ENCODE measurements at regions not wholly inside any gene's neighbourhood (a gene's known extent, or its start where the extent isn't known, plus 50 kb on each side); places are given as distances from the start of the nearest gene placed in this dataset.
"Not testable (repeated sequence)": the region's sequence is repeated elsewhere in the genome, so short reads cannot be mapped to it uniquely, and the experiment has no call there.

GRCh38 chr10:45550903-45551786 is 121.4 kb downstream of the ZFAND4 start:
- Histone ChIP-seq H3K4me3 (no peak overlapping the region), H3K36me3 (no peaks in the 10 kb centered on the region), H3K27ac (no peak overlapping the region), H3K27me3 (no peaks in the 10 kb centered on the region), H3K9me3 (no peaks in the 10 kb centered on the region), H3K4me1 (peaks cover 0 to 17% (median 4%) of the 10 kb centered on the region in 3 donors)
- FAIRE-seq (no peak), ATAC-seq (peak in 2 of 4 donors; percentile 18 to 48), DNase-seq (no peak)
- TF ChIP-seq, protein P1, sequence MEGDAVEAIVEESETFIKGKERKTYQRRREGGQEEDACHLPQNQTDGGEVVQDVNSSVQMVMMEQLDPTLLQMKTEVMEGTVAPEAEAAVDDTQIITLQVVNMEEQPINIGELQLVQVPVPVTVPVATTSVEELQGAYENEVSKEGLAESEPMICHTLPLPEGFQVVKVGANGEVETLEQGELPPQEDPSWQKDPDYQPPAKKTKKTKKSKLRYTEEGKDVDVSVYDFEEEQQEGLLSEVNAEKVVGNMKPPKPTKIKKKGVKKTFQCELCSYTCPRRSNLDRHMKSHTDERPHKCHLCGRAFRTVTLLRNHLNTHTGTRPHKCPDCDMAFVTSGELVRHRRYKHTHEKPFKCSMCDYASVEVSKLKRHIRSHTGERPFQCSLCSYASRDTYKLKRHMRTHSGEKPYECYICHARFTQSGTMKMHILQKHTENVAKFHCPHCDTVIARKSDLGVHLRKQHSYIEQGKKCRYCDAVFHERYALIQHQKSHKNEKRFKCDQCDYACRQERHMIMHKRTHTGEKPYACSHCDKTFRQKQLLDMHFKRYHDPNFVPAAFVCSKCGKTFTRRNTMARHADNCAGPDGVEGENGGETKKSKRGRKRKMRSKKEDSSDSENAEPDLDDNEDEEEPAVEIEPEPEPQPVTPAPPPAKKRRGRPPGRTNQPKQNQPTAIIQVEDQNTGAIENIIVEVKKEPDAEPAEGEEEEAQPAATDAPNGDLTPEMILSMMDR (IDR thresholded peaks at IDR 0.05), result no peak
- intact Hi-C loops (cut with DNase I), result no loop called here
- WGBS, 2 donors, result 45 to 53% methylated on average over 3 of the region's 3 CpGs

GRCh38 chr10:45548068-45548467 is 124.5 kb downstream of the ZFAND4 start:
- DNase-seq, result no peak
- Histone ChIP-seq H3K27ac (peak overlapping the region in 3 of 4 donors; percentile 46 to 58 (median 53)), H3K27me3 (no peaks in the 10 kb centered on the region), H3K36me3 (no peaks in the 10 kb centered on the region), H3K4me1 (peaks cover 6 to 17% (median 13%) of the 10 kb centered on the region in 3 donors), H3K4me3 (no peak overlapping the region), H3K9me3 (no peaks in the 10 kb centered on the region)
- peak; percentile 30 to 61 (median 51) for ATAC-seq
- 45 to 49% methylated on average over 5 of the region's 5 CpGs for WGBS, 2 donors
- TF ChIP-seq, protein P1 (IDR thresholded peaks at IDR 0.05), result no peak
- FAIRE-seq, result no peak
- intact Hi-C loops (cut with DNase I), result no loop called here

- peak overlapping the region in 1 of 4 donors; percentile 58 for H3K27ac ChIP-seq
- peaks cover 6 to 17% (median 13%) of the 10 kb centered on the region in 3 donors for H3K4me1 ChIP-seq
- no peaks in the 10 kb centered on the region for H3K27me3 ChIP-seq
- TF ChIP-seq, protein P1 (IDR thresholded peaks at IDR 0.05), result no peak
- no peak overlapping the region for H3K4me3 ChIP-seq
- H3K9me3 ChIP-seq, result no peaks in the 10 kb centered on the region
- FAIRE-seq (no peak), DNase-seq (peak in 1 of 6 donors; percentile 12), ATAC-seq (peak in 3 of 4 donors; percentile 51 to 80 (median 52))
- no peaks in the 10 kb centered on the region for H3K36me3 ChIP-seq
- intact Hi-C loops (cut with DNase I), result no loop called here
- 23 to 28% methylated on average over 2 of the region's 2 CpGs for WGBS, 2 donors
Measured at GRCh38 chr10:45547207-45547606, 125.4 kb downstream of the ZFAND4 start.

DNA sequence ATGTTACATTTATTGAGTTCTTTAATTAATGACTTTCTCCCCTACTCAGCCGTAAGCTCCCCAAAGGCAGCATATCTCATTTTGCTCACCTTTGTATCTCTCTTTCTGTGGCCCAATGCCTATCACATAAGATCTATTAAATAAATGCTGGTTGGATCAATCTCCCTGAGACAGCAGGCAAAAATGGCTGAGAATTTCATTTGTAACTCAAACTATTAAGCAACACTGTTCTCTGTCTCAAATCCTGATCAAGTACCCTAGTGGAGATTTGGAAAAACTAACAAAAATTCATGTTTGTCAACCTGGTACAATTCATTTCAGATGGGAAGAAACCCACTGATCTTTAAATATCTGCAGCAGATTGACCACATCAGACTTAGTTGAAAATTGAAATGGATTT is 127.4 kb downstream of the ZFAND4 start:
- TF ChIP-seq, protein P1 (IDR thresholded peaks at IDR 0.05), result no peak
- Histone ChIP-seq H3K36me3 (no peaks in the 10 kb centered on the region), H3K9me3 (no peaks in the 10 kb centered on the region), H3K4me1 (peaks cover 6 to 13% (median 11%) of the 10 kb centered on the region in 3 donors), H3K4me3 (no peak overlapping the region), H3K27me3 (no peaks in the 10 kb centered on the region), H3K27ac (no peak overlapping the region)
- DNase-seq (no peak), ATAC-seq (no peak), FAIRE-seq (no peak)
- intact Hi-C loops (cut with DNase I), result no loop called here
- 74 to 78% methylated on average over 1 of the region's 1 CpG for WGBS, 2 donors

DNA sequence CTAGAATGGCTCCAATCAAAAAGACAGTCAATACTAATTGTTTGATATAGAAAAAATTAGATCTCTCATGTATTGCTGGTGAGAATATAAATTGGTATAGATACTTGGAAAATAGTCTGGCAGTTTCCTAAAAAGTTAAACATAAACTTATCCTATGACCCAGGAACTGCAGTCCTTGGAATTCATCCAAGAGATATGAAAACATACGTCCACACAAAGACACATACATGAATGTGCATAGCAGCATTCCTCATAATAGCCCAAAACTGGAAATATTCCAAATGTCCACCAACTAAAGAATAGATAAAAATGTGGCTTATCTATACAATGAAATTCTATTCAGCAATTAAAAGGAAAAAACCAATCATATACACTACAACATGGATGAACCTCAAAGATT is 128.4 kb downstream of the ZFAND4 start:
- no peak overlapping the region for H3K27ac ChIP-seq
- 14 to 18% methylated on average over 1 of the region's 1 CpG for WGBS, 2 donors
- H3K9me3 ChIP-seq, result no peaks in the 10 kb centered on the region
- DNase-seq (no peak), FAIRE-seq (no peak), ATAC-seq (no peak)
- TF ChIP-seq, protein P1 (IDR thresholded peaks at IDR 0.05), result no peak
- peaks cover 6 to 13% (median 11%) of the 10 kb centered on the region in 3 donors for H3K4me1 ChIP-seq
- H3K27me3 ChIP-seq, result no peaks in the 10 kb centered on the region
- H3K4me3 ChIP-seq, result no peak overlapping the region
- intact Hi-C loops (cut with DNase I), result no loop called here
- no peaks in the 10 kb centered on the region for H3K36me3 ChIP-seq

DNA sequence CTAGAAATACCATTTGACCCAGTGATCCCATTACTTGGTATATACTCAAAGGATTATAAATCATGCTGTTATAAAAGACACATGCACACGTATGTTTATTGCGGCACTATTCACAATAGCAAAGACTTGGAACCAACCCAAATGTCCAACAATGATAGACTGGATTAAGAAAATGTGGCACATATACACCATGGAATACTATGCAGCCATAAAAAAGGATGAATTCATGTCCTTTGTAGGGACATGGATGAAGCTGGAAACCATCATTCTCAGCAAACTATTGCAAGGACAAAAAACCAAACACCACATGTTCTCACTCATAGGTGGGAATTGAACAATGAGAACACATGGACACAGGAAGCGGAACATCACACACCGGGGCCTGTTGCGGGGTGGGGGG is 131.5 kb downstream of the ZFAND4 start:
- intact Hi-C loops (cut with DNase I); FAIRE-seq; DNase-seq; H3K9me3 ChIP-seq; H3K27ac ChIP-seq; H3K4me3 ChIP-seq; H3K4me1 ChIP-seq; ATAC-seq; H3K27me3 ChIP-seq; H3K36me3 ChIP-seq: not testable (repeated sequence)
- 98 to 99% methylated on average over 5 of the region's 5 CpGs for WGBS, 2 donors

DNA sequence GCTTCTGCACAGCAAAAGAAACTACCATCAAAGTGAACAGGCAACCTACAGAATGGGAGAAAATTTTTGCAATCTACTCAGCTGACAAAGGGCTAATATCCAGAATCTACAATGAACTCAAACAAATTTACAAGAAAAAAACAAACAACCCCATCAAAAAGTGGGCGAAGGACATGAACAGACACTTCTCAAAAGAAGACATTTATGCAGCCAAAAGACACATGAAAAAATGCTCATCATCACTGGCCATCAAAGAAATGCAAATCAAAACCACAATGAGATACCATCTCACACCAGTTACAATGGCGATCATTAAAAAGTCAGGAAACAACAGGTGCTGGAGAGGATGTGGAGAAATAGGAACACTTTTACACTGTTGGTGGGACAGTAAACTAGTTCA is 132.0 kb downstream of the ZFAND4 start:
- H3K36me3 ChIP-seq; H3K27ac ChIP-seq; H3K4me3 ChIP-seq; ATAC-seq; DNase-seq; H3K27me3 ChIP-seq; H3K9me3 ChIP-seq; H3K4me1 ChIP-seq; intact Hi-C loops (cut with DNase I); FAIRE-seq: not testable (repeated sequence)
- WGBS, 2 donors, result 91 to 96% methylated on average over 1 of the region's 2 CpGs
